ENCODE measurements at regions not wholly inside any gene's neighbourhood (a gene's known extent, or its start where the extent isn't known, plus 50 kb on each side); places are given as distances from the start of the nearest gene placed in this dataset.
"Not testable (repeated sequence)": the region's sequence is repeated elsewhere in the genome, so short reads cannot be mapped to it uniquely, and the experiment has no call there.

DNA sequence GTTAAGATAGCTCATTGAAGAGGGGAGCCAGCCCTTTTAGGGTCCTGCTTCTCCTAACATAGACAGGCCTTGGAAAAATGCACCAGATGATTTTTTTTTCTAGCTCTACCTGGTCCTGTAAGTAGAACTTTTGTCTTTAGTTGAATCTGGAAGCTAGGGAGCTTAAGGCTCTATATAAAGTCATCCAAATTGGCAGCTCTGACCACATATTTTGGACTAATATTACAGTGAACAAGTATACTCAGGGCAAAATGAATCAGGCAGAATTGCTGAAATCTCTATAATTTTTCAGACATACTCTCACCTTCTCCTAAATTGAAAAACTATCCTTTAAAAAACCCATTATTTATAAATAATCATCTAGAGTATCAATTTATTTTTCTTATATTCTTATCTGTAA lies 375.6 kb downstream of the OSTF1 start:
- DNase-seq, result no peak

DNA sequence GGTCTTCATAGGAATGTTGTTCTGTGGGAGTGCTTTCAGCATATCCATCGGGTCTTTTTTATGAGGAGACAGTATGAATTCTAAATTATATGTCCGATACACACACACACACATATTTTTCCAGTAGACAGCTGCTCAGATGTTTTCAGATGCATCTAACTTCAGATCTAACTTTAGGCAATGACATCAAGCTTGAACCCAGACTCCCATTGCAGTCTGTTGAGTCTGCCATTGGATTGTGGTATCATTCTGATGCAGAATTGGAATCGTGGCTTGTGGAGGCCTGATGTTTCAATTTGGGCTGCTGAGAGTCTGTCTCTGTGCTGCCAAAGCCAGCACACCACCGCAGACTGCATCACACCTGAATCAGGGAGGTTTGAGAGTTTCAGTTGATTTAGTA lies 376.4 kb downstream of the OSTF1 start:
- DNase-seq, result no peak

DNA sequence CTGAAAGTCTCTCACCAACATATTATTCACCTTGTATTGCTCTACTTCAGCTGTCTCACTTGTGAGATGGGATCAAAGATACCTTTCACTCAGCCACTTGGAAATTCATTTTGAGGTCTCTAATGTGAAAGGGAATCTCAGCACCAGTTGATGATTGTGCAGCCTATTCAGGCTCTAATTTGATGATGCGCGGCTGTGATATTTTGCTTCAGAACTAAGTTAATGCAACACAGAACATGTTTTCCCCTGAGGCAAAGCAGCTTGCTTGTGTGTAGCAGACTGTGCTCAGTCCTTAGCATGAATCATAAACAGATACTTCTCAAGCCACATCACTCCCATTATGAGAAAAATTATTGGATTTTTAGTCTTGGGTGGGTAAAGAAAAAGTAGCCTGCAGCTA lies 378.8 kb downstream of the OSTF1 start:
- no peak for DNase-seq

DNA sequence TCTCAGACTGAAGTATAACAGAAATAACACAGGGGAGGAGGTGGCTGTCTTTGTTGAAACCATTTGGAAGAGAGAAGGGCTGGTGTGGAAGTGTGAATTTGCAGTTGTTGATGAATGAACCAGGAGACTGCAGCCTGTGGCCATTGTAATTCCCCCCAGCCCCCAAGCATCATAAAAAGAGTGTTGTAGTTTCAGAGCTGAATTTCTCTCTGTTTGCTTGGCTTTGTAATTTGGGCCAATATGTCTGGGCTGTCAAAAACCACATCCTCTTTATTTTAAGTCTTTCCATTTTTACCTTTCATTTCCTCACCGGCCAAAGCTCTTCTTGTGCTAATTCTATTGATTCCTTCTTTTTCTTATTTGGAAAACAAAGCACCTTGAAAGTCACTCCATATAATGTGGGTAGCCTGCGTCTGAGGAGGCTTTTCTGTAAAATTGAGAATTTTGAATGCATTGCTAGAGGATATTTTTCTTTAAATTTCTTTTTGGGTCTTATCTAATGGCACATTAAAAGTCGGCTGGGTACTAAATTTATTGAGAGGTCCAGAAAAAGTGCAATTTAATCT lies 383.3 kb downstream of the OSTF1 start:
- DNase-seq, result no peak

DNA sequence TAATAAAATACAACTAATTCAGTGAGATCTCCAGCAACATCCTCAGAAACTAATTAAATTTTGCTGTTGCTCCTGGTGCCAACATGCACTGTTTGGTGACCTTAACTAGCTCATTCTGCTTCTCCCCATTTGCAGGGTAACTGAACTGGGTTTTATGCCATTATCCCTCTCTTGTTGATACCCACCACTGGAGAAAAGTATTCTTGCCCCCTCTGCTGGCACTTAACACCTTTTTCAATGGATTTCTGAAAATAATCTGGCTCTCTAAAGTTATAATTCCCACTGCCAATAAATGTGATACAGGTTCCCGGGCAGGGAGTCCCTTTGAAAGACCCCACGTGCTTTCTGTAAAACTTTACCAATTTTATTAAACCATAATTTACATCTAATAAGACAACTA lies 394.3 kb downstream of the OSTF1 start:
- no peak for DNase-seq

DNA sequence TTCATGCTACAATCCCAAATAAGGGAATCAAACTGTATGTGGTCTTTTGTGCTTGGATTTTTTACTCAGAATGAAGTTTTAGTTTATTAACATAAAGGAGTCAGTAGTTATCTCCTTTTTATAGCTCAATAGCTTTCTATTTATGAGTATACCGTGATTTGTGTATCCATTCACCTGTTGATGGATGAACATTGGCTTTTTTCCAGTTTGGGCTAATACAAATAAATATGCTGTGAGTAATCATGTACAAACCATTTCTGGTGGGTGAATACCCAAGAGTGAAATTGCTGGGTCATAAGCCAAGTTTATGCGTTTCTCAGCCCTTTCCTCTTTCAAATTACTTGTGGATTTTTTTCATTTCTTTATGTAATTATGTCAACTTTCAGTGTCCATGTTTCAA lies 395.3 kb downstream of the OSTF1 start:
- DNase-seq, result no peak

DNA sequence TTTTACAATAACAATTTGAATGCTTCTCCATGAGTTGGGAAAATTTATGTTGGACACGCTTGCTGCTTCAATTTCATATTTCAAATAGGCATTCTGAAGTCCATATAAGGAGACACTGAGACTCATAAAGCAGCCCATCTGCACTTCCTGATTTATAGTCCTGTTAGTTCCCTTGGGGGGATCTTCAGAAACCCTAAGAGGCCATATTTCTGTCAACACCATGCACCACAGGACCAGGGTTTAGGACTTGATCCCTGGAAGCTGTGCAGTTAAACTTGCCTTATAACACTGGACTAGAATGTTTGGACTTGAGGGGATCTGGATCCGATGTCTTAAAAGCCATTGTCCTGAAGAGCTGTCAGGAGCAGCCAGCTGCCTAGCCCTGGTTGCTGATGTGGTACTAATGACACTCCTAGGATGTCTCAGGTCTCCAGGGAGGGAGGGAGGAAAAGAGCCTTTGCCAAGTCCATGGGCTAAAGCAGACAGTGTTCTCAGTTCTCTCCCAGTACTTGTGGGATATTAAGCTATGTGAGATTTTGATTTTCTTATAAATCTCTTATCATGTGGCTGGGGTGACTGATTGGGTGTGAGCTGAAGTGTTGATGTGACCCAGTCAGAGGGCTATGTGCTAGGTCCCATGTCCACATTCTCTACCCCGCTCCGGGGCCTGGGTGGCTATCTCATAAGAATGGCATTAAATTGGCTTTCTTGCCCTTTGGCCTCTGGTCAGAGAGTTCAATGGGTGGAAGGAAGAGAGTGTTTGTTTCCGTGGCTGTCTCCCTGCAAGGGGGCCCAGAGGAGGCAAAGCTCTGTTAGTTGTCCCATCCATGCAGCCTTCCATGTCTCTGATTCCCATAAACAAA lies 399.8 kb downstream of the OSTF1 start:
- no peak for DNase-seq

DNA sequence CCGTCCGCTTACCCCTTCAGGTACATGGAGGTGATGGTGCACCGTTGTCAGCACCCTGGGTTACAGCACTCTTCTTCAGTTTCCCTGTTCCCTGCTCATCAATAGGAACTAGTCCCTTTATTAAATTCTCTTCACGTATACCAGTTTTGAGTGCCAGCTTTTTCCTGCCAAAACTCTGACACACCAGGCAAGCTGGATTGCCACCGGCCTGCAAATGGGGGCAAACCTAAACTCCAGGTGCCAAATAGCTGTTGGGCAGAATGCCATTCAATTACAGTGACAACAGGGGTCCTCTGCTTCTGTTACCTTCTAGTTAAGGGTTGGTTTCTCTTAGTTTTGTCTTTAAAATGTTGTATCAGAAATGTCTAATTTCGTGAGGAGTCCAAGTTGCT lies 400.4 kb downstream of the OSTF1 start:
- no peak for DNase-seq

DNA sequence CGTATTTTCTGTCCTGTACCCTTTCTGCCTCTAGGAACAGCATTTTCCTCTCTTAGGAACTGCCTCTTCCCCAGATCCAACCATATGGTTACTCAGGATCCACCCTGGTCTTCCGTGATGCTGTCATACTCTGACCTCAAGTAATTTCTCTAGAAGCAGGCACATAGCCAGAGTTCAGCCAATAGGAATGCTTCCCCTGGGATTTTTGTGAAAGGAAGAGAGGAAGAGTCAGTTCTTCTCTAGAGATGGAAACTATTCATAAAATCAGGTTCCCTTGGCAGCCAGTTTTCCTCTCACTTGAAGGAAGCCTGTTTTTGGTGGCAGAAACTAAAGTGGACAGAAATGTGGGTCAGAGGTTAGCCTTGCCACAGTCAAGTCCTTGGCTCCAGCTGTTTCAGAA lies 400.1 kb upstream of the PCSK5 start:
- no peak for DNase-seq

DNA sequence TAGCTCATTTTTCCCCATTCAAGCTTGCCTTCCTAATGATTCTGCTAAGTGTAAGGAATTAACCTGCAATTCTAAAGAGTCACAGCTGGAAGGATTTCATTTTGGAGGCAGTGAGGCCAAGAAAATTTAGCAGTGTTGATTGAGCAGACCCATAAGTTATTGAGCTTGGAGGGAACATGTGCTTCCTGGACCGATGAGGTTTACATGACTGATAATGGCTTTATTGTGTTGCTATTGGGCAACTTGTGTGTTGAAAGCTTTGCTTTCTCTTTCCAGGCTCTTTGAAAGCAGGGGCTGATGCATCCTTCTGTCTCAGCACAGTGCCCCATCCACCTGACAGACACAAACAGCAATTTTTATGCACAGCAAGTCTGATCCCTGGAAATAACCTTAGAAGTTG lies 398.9 kb upstream of the PCSK5 start:
- DNase-seq, result no peak

DNA sequence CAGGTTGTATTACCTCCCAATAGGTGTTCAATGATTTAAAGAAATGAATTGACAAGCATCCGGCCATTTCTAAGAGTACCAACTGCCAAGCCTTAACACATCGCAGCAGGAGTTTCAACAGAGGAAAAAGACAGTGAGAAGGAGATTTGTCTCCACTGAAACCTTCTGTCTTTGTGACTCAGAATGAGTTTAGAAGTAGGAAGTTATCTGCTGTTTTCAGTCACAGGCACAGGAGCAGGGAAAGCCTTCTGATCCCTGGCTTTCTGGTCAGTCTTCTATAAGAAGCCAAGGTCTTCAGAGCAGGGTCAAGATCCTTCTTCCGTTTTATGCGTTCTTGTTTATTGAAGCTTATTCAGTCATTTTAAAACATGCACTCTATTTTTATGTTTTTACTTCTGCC lies 390.7 kb upstream of the PCSK5 start:
- DNase-seq, result no peak

DNA sequence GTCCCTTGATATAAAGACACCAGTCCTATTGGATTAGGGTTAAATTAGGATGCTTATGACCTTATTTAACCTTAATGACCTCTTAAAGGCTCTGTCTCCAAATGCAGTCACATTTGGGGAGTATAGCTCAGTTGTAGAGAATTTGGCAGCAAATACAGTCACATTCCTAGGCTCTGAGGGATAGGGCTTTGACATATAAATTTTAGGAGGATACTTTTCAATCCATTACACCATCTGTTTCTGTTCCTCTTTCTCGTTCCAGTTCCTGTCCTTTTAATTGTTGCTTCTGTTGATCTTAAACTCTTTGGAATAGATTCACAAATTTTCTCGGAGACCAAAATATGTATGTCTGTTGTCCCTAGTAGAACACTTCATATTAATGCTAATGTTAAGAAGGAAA lies 390.0 kb upstream of the PCSK5 start:
- DNase-seq, result no peak

DNA sequence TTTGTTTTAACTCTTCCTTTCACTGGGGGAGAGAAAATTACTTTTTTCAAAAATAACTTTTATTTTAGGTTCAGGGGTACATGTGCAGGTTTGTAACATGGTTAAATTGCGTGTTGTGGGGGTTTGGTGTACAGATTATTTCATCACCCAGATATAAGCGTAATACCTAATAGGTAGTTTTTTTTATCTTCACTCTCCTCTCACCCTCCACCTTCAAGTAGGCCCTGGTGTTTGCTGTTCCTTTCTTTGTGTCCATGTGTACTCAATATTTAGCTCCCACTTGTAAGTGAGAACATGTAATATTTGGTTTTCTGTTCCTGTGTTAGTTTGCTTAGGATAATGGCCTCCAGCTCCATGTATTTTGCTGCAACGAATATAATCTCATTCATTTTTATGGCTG lies 389.5 kb upstream of the PCSK5 start:
- DNase-seq, result not testable (repeated sequence)

DNA sequence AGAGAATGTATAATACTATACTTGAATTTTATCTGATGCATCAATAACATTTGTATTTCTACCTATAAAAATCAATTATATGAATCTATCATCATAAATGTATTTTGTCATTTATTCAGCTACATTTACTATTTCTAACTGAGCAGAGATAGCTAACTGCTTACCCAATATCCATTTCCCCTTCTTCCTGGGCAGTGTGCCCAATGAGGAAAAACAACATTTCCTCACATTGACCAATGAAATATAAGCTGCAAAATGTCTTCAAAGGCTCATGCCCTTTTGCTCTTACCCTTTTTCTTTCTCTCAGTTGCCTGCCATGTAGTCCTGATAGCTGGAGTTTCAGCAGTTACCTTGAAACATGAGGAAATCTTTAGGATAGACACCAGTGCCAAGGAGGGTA lies 385.8 kb upstream of the PCSK5 start:
- no peak for DNase-seq

DNA sequence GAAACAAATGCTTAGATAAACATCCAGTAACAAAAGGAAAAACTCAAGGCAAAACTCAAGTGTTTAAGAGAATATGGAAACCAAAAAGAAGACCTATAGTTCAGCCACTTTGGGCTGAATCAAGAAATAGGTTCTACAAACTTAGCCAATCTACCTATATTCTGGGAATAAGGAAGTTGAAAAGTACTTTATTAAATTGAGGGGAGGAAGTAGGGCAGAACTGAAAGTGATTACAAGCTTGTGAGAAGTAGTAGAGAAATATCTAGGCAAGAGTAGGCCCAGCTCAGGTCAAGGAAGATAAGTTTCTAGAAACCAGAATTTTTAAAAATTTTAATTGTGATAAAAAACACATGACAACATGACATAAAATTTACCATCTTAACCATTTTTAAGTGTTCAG lies 384.8 kb upstream of the PCSK5 start:
- no peak for DNase-seq

DNA sequence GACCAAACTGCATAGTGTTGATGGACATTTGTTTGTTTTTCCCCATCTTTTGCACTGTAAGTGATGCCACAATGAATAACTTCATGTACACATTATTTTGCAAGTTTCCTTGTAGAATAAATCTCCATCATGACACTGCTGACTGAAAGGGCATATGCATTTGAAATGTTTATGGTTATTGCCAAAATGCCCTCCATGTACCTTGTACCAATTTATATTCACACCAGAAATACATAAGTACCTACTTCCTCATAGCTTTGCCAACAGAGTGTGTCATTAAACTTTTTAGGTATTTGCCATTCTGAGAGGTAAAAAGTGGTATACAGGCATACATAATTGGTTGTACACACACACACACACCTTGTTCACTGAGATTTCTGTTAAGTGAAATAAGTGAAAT lies 361.0 kb upstream of the PCSK5 start:
- no peak for DNase-seq

DNA sequence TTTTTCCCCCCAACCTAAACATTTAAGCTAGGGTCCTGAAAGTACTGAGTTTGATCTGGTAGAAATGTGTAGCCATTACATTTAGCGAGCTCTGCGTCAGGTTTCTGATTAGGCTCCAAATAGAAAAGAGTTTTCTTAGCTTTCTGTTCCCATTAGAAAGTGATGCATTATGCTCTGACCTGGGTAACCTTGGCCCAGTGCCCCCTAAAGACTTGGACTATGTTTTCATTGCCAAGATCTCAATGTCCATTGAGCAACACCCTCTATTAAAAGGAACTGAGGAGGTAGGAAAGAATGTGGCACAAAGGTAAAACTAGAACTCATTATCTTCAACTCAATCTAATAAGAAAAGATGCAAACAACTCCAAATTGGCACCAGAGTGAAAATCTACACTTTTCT lies 358.9 kb upstream of the PCSK5 start:
- no peak for DNase-seq

DNA sequence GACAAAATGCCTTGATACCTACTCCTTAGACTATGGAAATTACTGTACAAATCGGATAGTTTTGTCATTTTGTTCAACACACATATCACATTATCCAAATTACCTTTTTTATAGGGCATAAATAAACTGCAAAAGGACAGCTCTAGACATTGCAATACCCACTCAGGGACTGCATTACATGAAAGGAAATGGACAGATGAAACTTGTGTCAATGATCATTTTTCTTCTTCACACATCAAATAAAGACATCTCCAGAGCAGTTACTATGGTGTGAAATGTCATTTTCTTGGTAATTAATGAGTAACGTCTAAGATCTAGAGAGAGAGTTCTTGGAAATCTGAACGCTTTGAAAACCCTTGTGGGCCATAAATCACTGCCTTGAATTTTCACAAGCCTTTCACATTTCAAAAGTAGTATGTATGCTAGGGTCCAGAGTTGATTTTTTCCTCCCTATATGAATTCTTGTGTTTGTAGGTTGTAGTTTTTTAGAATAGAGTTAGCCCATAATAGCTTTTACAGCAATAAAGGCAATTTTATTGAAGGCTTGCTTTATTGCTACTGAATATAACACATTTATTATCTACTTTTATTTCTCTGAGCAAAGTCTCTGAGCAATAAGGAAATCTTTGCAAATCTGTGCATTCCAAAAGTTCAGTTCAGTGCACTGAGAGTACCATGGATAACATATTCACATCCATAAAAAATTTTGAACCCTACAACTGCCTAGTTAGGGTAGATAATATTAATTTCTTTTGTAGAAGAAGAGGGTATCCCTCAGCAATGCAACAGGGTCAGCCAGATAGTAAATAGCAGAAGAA lies 358.0 kb upstream of the PCSK5 start:
- no peak for DNase-seq

DNA sequence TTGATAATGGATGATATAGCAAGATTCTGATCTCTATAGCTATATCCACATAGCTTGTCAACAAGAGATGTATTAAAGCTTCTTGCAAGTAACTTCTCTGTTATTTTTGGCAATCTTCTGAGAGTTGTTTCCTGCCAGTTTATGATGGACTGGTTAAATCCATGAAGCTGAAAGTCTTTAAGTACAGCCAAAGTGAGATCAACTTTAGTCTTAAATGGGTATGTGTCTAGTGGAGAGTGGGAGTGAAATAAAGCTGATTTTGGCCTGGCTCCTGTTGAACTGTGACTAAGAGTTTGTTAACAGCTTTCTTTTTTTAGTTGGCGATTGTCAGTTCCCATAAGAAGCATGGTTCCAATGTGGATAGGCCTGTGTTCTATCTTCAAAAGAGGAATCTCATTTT lies 350.9 kb upstream of the PCSK5 start:
- no peak for DNase-seq

DNA sequence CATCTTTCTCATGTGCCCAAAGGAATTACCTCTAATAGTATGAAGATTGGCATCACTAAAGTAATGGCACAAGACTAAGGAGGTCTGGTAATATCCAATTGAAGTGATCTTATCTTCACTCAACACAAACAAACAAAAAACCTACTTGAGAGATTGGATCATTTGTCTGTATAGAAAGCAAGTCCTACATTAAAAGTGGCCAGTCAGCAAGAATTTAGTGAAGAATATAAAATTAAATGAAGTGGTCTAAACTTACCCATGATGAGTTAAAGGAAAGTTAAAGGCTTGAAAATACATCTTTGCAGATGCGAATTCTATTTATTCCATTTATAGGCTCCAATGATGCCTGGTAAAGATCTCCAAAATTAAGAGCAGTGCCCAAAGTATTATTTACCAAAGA lies 350.3 kb upstream of the PCSK5 start:
- no peak for DNase-seq

DNA sequence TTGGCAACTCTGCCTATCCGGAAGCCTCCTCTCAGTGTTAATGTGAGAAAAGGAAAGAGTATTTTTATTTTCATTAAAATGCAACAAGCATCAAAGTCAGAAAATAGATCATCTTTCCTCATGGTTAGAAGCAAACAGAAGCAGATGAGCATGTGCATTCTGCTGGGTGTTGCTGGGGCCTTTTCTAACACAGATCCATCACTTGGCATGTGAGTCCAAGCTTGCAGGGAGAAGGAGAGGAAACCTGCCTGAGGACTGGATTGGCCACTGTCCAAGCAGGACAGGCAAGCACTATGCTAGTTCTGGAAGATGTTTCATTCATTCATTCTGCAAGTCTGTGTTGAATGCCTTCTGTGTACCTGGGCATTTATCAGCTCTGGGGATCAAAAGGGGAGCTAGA lies 348.7 kb upstream of the PCSK5 start:
- DNase-seq, result no peak

DNA sequence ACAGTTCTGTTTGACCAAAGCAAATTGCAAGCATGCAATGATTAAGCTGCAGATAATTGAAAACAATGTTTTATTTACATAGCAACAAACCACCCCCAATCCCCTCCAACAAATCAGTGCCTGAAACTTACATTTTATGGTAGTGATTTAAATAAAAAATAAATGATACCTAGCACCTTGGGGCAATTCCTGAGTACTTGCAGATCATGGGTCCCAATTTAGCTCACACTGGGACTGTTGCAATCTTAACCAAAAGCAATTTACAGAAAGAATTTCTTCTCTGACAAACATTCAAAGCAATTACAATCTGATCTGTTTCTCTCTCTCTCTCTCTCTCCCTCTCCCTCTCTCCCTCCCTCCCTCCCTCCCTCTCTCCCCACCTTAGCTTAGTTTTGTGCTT lies 345.7 kb upstream of the PCSK5 start:
- DNase-seq, result no peak

DNA sequence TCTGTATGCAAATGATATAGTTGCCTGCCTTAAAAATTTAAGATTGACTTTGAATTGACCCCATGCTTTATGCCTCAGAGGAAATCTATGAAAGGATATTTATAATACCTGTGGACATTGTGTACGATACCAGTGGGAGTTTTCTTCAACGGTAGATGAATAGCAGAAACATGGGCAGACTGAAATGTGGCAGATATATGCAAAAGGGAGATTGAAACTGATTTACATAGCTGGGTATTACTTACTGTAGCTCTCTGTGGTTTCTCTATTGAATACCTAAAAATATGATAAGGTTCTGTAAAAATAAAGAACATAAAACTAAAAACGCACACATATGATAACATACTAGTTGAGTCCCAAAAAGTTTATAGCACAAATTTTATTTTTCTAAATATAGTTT lies 345.2 kb upstream of the PCSK5 start:
- DNase-seq, result no peak

DNA sequence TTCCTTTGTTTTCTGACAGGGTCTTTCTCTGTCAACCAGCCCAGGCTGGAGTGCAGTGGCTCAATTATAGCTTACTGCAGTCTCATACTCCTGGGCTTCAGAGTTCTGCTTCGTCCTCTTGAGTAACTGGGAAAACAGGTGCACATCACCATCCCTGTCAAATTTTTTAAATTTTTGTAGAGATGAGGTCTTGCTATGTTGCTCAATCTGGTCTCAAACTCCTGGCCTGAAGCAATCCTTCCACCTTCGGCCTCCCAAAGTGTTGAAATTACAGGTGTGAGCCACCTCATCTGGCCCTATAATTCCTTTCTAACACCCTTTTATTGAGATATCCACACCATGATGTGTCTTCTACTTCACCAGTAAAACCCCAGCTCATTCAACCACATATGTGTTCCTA lies 341.6 kb upstream of the PCSK5 start:
- DNase-seq, result no peak
